ENCODE measurements at regions not wholly inside any gene's neighbourhood (a gene's known extent, or its start where the extent isn't known, plus 50 kb on each side); places are given as distances from the start of the nearest gene placed in this dataset.

DNA sequence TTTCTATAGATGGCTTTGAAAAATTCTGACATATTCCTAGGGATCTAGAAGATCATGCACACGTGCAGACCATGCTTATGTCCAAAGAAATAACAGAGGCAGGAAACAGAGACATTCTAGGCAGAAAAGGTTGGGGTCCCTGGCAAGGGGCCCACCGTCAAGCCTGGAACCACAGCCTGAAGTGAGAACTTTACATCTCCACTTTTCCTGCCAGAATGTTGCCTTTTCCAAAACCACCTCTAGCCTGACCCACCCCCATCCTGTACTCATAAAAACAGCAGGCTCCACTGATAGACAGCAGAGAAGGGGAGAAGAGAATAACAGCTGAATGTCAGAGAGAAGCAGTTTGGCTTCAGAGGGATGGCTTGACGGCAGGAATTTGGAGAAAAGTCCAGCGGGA lies 257.3 kb upstream of the NT5E start:
- H3K4me1 ChIP-seq: no peaks in the 10 kb centered on the region
- H3K9me3 ChIP-seq (replicated peaks): peaks cover 44% of the 10 kb centered on the region
- TF ChIP-seq, protein P1, sequence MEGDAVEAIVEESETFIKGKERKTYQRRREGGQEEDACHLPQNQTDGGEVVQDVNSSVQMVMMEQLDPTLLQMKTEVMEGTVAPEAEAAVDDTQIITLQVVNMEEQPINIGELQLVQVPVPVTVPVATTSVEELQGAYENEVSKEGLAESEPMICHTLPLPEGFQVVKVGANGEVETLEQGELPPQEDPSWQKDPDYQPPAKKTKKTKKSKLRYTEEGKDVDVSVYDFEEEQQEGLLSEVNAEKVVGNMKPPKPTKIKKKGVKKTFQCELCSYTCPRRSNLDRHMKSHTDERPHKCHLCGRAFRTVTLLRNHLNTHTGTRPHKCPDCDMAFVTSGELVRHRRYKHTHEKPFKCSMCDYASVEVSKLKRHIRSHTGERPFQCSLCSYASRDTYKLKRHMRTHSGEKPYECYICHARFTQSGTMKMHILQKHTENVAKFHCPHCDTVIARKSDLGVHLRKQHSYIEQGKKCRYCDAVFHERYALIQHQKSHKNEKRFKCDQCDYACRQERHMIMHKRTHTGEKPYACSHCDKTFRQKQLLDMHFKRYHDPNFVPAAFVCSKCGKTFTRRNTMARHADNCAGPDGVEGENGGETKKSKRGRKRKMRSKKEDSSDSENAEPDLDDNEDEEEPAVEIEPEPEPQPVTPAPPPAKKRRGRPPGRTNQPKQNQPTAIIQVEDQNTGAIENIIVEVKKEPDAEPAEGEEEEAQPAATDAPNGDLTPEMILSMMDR (IDR thresholded peaks at IDR 0.05; ENCODE audit: borderline replicate concordance): no peak
- no peak for DNase-seq
- intact Hi-C loops (cut with micrococcal nuclease): no loop called here
- H3K27me3 ChIP-seq (ENCODE audit: low read depth): no peaks in the 10 kb centered on the region
- no peaks in the 10 kb centered on the region for H3K36me3 ChIP-seq
- H3K27ac ChIP-seq (replicated peaks): no peak overlapping the region
- H3K4me3 ChIP-seq: no peak overlapping the region

DNA sequence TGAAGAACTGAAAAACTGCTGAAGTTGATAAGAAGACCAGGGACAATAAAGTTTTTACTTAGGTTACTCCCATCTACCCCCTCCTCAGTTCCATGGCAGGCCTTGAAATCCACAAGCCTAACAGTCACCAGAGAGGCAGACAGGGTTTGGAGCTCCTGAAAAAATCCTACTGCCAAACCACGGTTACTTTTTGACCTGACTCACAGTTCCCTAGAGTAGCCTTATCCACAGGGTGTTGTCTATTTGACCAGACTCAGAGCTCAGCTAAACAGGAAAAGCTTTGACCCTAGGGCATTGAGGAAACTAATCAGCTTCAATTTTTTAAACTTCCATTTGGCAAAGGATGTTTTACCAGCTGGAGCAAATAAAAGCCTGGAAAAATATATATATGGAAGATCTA lies 257.7 kb upstream of the NT5E start:
- H3K9me3 ChIP-seq (replicated peaks): peaks cover 44% of the 10 kb centered on the region
- DNase-seq: no peak

DNA sequence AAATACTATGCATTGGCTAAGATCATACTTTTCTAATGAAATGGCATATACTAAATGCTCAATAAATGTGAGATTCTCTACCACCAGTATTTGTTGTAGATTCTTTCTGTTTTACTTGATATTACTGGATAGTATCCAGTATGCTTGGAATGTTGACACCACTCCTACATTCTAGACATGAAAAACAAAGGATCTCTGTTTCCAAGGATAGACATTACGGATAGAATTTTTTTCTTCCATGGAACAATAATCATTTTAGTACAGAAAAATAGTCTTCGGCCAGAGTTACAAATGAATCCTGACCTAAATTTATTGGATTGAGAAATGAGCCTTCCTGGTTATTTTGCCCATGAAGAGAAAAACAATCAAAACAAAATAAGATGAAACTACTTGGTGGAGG lies 258.2 kb upstream of the NT5E start:
- H3K9me3 ChIP-seq (replicated peaks): peaks cover 44% of the 10 kb centered on the region
- no peaks in the 10 kb centered on the region for H3K27me3 ChIP-seq (ENCODE audit: low read depth)
- DNase-seq: no peak
- H3K36me3 ChIP-seq: no peaks in the 10 kb centered on the region
- H3K4me1 ChIP-seq: no peaks in the 10 kb centered on the region
- H3K4me3 ChIP-seq: no peak overlapping the region
- intact Hi-C loops (cut with micrococcal nuclease): no loop called here
- TF ChIP-seq, protein P1 (IDR thresholded peaks at IDR 0.05; ENCODE audit: borderline replicate concordance): no peak
- H3K27ac ChIP-seq (replicated peaks): no peak overlapping the region

More for the DNA sequence above, 257.7 kb upstream of the NT5E start:
- Histone ChIP-seq H3K4me3 (no peak overlapping the region), H3K36me3 (no peaks in the 10 kb centered on the region), H3K27me3 (ENCODE audit: low read depth) (no peaks in the 10 kb centered on the region), H3K27ac (replicated peaks) (no peak overlapping the region), H3K4me1 (no peaks in the 10 kb centered on the region)
- TF ChIP-seq, protein P1 (IDR thresholded peaks at IDR 0.05; ENCODE audit: borderline replicate concordance): no peak
- intact Hi-C loops (cut with micrococcal nuclease): no loop called here

DNA sequence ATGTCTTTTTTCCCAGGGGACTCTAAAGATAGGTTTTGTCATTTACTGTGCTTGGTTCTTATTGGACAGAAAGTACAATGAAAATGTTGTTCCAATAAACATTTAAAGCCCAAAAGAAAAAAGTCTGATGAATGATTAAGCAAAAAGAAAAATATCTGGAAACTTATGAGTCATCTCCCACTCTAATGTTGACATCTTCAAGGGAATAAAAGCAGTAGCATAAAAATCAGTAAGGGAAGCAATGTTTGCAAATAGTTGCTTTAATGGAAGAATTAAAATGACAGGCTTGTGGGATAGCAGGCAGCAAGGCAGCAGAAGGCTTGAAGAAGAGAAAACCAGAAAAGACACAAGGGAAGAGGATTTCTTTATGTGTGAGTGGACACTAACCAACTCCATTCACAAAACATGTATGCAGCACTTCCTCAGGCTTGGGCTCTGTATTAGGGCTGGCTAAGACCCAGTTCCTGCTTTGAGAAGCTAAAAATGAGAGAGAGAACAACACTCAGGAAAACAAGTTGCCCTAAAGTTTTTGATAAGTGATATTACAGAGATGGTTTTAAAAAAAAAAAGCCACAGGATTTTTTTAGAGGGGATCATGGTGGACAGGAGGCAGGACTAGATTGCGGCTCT lies 263.2 kb upstream of the NT5E start:
- TF ChIP-seq, protein P1 (IDR thresholded peaks at IDR 0.05; ENCODE audit: borderline replicate concordance): no peak
- no peak for DNase-seq
- peaks cover 33% of the 10 kb centered on the region for H3K9me3 ChIP-seq (replicated peaks)
- no peak overlapping the region for H3K27ac ChIP-seq (replicated peaks)
- H3K4me1 ChIP-seq: no peaks in the 10 kb centered on the region
- no peak overlapping the region for H3K4me3 ChIP-seq
- no peaks in the 10 kb centered on the region for H3K36me3 ChIP-seq
- intact Hi-C loops (cut with micrococcal nuclease): no loop called here
- no peaks in the 10 kb centered on the region for H3K27me3 ChIP-seq (ENCODE audit: low read depth)

DNA sequence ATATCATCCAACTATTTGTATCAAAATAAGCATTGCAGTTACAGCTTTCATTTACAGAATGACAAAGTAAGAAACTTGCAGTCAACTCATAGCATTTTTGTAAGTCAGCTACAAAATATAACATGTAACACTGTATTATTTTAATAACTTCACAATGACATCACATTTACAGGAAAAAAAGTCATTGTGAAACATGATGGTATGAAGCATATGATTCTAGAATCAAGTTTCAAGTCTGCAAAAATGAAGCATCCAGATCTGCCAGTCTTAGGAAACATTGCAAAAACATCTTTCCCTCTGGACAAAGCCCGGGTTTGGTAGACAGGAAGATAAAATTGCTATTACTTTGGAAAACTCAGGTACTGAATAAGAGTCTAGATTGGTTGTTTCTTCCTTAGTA lies 263.9 kb upstream of the NT5E start:
- H3K9me3 ChIP-seq (replicated peaks): peaks cover 27% of the 10 kb centered on the region
- DNase-seq: no peak
- TF ChIP-seq, protein P1 (IDR thresholded peaks at IDR 0.05; ENCODE audit: borderline replicate concordance): no peak
- intact Hi-C loops (cut with micrococcal nuclease): no loop called here
- no peaks in the 10 kb centered on the region for H3K27me3 ChIP-seq (ENCODE audit: low read depth)
- H3K27ac ChIP-seq (replicated peaks): no peak overlapping the region
- no peak overlapping the region for H3K4me3 ChIP-seq
- no peaks in the 10 kb centered on the region for H3K4me1 ChIP-seq
- no peaks in the 10 kb centered on the region for H3K36me3 ChIP-seq
